OCI-LY7 (cell line): ENCODE measurements at regions not wholly inside any gene's neighbourhood (a gene's known extent, or its start where the extent isn't known, plus 50 kb on each side); places are given as distances from the start of the nearest gene placed in this dataset.

Source experiments
- EZH2phosphoT487 ChIP-seq: fragments of 200-600 bp; sonication (generic); IDR thresholded peaks from 2 replicates; pipeline ENCODE4 v1.6.1; 2018; ENCODE audit warnings: low read depth, borderline replicate concordance, mild to moderate bottlenecking, mixed run types, antibody characterized with exemption, low read length, moderate library complexity, mixed read lengths
- TF ChIP-seq, protein P1 (sequence below): fragments of 200-600 bp; sonication (generic); conservative IDR thresholded peaks from 2 replicates; pipeline ENCODE4 v1.5.1; 2014; ENCODE audit warnings: mild to moderate bottlenecking, antibody characterized with exemption, low read length, moderate library complexity, mixed read lengths

DNA sequence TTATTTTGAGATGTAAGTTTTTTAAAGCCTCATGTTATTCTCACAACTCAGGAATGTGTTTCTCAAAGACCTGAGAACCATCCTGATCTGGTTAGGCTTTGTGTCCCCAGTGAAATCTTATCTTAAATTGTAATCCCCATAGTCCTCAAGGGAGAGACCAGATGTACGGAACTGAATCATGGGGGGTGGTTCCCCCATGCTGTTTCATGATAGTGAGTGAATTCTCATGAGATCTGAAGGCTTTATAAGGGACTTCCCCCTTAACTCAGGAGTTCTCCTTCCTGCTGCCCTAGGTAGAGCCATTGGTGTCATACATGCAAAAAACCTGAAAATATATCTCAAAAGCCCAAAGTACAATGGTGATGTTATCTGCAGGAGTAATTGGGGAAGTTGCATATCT, 836.7 kb downstream of the CBLN2 start:
- TF ChIP-seq, protein P1, sequence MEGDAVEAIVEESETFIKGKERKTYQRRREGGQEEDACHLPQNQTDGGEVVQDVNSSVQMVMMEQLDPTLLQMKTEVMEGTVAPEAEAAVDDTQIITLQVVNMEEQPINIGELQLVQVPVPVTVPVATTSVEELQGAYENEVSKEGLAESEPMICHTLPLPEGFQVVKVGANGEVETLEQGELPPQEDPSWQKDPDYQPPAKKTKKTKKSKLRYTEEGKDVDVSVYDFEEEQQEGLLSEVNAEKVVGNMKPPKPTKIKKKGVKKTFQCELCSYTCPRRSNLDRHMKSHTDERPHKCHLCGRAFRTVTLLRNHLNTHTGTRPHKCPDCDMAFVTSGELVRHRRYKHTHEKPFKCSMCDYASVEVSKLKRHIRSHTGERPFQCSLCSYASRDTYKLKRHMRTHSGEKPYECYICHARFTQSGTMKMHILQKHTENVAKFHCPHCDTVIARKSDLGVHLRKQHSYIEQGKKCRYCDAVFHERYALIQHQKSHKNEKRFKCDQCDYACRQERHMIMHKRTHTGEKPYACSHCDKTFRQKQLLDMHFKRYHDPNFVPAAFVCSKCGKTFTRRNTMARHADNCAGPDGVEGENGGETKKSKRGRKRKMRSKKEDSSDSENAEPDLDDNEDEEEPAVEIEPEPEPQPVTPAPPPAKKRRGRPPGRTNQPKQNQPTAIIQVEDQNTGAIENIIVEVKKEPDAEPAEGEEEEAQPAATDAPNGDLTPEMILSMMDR: no peak
- TF ChIP-seq EZH2phosphoT487: no peak
